ENCODE measurements at regions not wholly inside any gene's neighbourhood (a gene's known extent, or its start where the extent isn't known, plus 50 kb on each side); places are given as distances from the start of the nearest gene placed in this dataset.

GRCh38 chr22:42323971-42324370 is 53.5 kb upstream of the TCF20 start:
- Histone ChIP-seq H3K9me3 (ENCODE audit: control insufficient read depth, insufficient read depth, low read depth, low read length) (no peaks in the 10 kb centered on the region), H3K36me3 (ENCODE audit: control insufficient read depth, insufficient read depth, low read length) (no peaks in the 10 kb centered on the region), H3K27me3 (ENCODE audit: control insufficient read depth, insufficient read depth, low read length) (no peaks in the 10 kb centered on the region), H4K20me1 (ENCODE audit: control insufficient read depth, extremely low read depth, insufficient read depth, low read length) (no peaks in the 10 kb centered on the region), H2AFZ (ENCODE audit: low read length) (no peak overlapping the region), H3K27ac (ENCODE audit: insufficient read depth, low read length) (no peak overlapping the region), H3K4me3 (replicated peaks in 1 of 4; ENCODE audit: control extremely low read depth in 1 of 4, insufficient read depth in 1 of 4, low read depth in 3 of 4, low read length in 4 of 4) (no peak overlapping the region), H3K4me2 (ENCODE audit: extremely low read depth, insufficient read depth, low read length) (no peak overlapping the region), H3K4me1 (ENCODE audit: control insufficient read depth, extremely low read depth, insufficient read depth, low read length) (no peaks in the 10 kb centered on the region), H3K9ac (ENCODE audit: insufficient read depth, low read length) (no peak overlapping the region), H3K79me2 (ENCODE audit: control insufficient read depth, insufficient read depth, low read length) (no peaks in the 10 kb centered on the region)
- DNase-seq (ENCODE audit: low read depth in 2 of 2), result no peak
- TF ChIP-seq EZH2 (IDR thresholded peaks at IDR 0.05; ENCODE audit: low read length, missing control alignments) (no peak), CTCF (conservative IDR thresholded peaks at IDR 0.05 in 1 of 2, IDR thresholded peaks at IDR 0.05 in 1 of 2; ENCODE audit: low read depth in 1 of 2, low read length in 2 of 2) (no peak)

DNA sequence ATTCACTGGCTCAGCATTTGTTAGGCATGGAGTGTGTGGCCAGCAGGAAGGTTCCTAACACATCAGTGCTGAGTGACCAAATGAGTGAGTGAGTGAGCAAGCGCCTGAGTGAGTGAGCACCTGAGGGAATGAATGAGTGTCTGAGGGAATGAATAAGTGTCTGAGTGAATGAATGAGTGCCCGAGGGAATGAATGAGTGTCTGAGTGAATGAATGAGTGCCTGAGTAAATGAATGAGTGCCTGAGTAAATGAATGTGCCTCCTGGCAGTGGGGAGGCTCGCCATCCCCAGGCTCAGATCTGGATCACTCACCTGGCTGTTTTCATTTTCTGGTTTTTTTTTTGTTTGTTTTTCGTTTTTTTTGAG is 52.1 kb upstream of the TCF20 start:
- Histone ChIP-seq H3K4me1 (ENCODE audit: control insufficient read depth, extremely low read depth, insufficient read depth, low read length) (no peaks in the 10 kb centered on the region), H3K27me3 (ENCODE audit: control insufficient read depth, insufficient read depth, low read length) (no peaks in the 10 kb centered on the region), H3K9me3 (ENCODE audit: control insufficient read depth, insufficient read depth, low read depth, low read length) (no peaks in the 10 kb centered on the region), H3K4me3 (replicated peaks in 1 of 4; ENCODE audit: control extremely low read depth in 1 of 4, insufficient read depth in 1 of 4, low read depth in 3 of 4, low read length in 4 of 4) (no peak overlapping the region), H3K79me2 (ENCODE audit: control insufficient read depth, insufficient read depth, low read length) (no peaks in the 10 kb centered on the region), H4K20me1 (ENCODE audit: control insufficient read depth, extremely low read depth, insufficient read depth, low read length) (no peaks in the 10 kb centered on the region), H3K4me2 (ENCODE audit: extremely low read depth, insufficient read depth, low read length) (no peak overlapping the region), H3K27ac (ENCODE audit: insufficient read depth, low read length) (no peak overlapping the region), H3K36me3 (ENCODE audit: control insufficient read depth, insufficient read depth, low read length) (no peaks in the 10 kb centered on the region), H3K9ac (ENCODE audit: insufficient read depth, low read length) (no peak overlapping the region), H2AFZ (ENCODE audit: low read length) (no peak overlapping the region)
- DNase-seq (ENCODE audit: low read depth in 2 of 2), result no peak
- TF ChIP-seq CTCF (conservative IDR thresholded peaks at IDR 0.05 in 1 of 2, IDR thresholded peaks at IDR 0.05 in 1 of 2; ENCODE audit: low read depth in 1 of 2, low read length in 2 of 2), result no peak
- no peak for TF ChIP-seq EZH2 (IDR thresholded peaks at IDR 0.05; ENCODE audit: low read length, missing control alignments)

GRCh38 chr22:42321908-42322561 is 51.6 kb upstream of the TCF20 start:
- H3K27me3 ChIP-seq (ENCODE audit: control insufficient read depth, insufficient read depth, low read length), result no peaks in the 10 kb centered on the region
- no peaks in the 10 kb centered on the region for H3K36me3 ChIP-seq (ENCODE audit: control insufficient read depth, insufficient read depth, low read length)
- no peaks in the 10 kb centered on the region for H4K20me1 ChIP-seq (ENCODE audit: control insufficient read depth, extremely low read depth, insufficient read depth, low read length)
- no peaks in the 10 kb centered on the region for H3K79me2 ChIP-seq (ENCODE audit: control insufficient read depth, insufficient read depth, low read length)
- DNase-seq (ENCODE audit: low read depth in 2 of 2), result no peak
- H3K4me3 ChIP-seq (replicated peaks in 1 of 4; ENCODE audit: control extremely low read depth in 1 of 4, insufficient read depth in 1 of 4, low read depth in 3 of 4, low read length in 4 of 4), result no peak overlapping the region
- no peak overlapping the region for H2AFZ ChIP-seq (ENCODE audit: low read length)
- TF ChIP-seq EZH2 (IDR thresholded peaks at IDR 0.05; ENCODE audit: low read length, missing control alignments) (no peak), CTCF (conservative IDR thresholded peaks at IDR 0.05 in 1 of 2, IDR thresholded peaks at IDR 0.05 in 1 of 2; ENCODE audit: low read depth in 1 of 2, low read length in 2 of 2) (no peak)
- no peaks in the 10 kb centered on the region for H3K9me3 ChIP-seq (ENCODE audit: control insufficient read depth, insufficient read depth, low read depth, low read length)
- H3K27ac ChIP-seq (ENCODE audit: insufficient read depth, low read length), result no peak overlapping the region
- H3K9ac ChIP-seq (ENCODE audit: insufficient read depth, low read length), result no peak overlapping the region
- no peak overlapping the region for H3K4me2 ChIP-seq (ENCODE audit: extremely low read depth, insufficient read depth, low read length)
- H3K4me1 ChIP-seq (ENCODE audit: control insufficient read depth, extremely low read depth, insufficient read depth, low read length), result no peaks in the 10 kb centered on the region
